Dedifferentiated amniotic fluid mesenchymal stem cell (primary cell): ENCODE measurements at regions not wholly inside any gene's neighbourhood (a gene's known extent, or its start where the extent isn't known, plus 50 kb on each side); places are given as distances from the start of the nearest gene placed in this dataset.
A peak's percentile ranks its signal among the peaks of the same experiment; 100 is the strongest.
"Not testable (repeated sequence)": the region's sequence is repeated elsewhere in the genome, so short reads cannot be mapped to it uniquely, and the experiment has no call there.

Source experiments
- DNase-seq: peaks from one replicate; pipeline ENCODE4 v3.0.0-alpha.2; 2016; ENCODE audit errors: extremely low spot score

DNA sequence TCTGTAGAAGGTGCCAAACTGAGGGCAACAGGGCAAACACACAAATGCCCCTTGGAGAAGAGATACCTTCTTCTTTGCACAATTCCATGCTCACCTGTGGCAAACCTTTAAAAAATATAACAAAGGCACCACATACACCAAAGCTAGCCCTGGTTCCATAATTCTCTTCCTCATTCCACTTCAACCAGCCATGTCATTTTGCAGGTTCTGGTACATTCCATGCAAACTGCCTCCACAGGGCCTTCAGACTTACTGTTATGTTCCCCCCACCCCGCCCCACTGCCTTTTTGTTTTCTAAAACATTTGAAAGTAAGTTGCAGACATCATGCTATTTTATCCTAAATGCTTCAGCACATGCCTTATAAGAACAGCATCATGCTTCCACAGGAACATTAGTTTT lies 269.0 kb downstream of the NSUN3 start:
- DNase-seq, result no peak

DNA sequence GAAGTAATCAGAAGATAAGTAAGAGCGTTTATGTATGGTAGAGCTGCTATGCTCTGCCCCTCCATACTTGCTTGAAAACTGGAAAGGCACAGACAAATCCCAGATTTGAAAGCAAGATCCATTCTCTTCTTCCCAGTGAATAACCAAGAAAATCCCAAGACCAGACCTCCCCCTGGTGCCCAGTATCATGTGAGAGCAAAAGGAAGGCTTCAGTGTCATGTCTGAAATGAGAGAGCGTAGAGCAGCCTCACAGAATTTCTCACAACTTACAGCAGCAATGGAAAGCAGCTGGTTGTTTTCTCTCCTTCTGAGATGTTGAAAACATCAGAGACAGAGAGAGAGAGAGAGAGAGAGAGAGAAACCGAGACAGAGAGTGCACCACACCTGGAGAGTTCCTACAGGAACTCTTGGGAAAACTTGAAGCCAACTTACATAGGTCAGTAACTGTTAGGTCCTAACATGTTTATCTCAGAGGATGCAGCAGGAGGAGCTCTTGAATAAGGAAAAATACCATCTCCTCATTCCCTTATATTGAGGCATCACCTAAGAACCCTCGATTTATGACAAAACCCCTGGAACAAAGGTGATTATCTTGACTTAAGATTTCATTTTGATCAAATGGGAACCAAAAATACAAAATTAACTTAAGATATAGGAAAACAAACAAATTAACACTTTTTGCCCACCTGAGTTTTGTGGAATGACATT lies 273.3 kb downstream of the NSUN3 start:
- peak; percentile 61 for DNase-seq

DNA sequence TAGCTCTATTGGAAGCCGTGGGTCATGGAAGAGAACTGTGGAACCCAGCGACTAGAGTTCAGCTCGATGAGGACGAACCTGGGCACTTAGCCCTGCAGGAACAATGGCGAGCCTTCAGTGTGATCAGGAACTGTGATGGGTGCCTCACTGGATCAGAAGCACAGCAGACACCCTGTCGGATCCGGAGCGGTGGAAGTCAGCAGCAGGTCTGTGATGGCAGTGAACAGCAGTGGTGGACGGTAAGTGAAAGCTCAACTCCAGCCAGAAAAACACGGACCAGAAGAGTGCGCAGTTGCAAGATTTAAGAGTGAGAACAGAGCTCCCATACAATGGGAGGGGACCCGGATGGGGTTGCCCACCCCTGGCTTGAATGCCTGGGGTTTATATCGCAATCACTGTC lies 282.2 kb downstream of the NSUN3 start:
- no peak for DNase-seq

DNA sequence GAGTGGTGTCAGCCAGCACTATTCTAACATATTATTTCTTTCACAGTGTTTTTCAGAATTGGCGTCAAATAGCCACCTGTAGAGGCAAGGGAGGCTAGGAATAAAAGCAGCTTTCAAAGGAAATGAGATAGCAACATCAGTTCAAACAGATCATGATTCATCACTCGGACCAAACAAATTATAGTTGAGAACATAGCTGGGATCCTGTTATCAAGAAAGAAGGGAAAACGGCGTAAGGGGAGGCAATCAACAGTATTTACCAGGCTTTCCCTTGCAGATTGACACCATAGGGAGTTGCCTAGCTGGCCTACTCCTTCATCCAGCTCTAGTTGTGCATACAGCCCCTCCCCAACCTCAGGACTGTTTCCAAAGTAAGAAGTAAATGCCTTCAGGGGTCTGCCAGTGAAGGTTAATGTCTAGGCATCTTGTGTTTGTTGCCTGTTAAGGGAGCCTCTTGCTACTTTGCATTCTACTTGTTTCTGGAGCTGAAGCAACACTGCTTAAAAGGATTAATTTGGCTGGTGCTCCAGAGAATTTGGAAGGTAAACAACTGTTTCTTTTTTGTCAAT lies 286.5 kb downstream of the NSUN3 start:
- DNase-seq, result no peak

DNA sequence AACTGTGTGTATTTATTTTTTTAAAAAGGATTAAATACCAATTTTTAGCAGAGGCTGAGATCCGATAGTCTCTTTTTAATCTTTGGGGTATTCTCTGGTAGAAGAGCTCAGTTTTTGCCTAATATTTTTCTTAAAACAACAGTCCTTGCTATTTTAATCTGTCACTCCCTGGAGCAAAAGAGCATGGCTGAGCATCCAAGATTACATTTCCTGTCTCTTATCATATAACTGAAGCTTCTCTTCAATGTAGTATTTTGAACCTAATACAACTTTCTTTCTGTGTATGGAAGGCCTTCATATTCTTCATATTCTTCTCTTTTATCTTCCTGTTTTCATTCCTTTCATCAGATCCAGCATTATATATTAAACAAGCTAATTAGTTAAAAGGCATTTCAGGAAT lies 293.7 kb downstream of the NSUN3 start:
- DNase-seq, result no peak

DNA sequence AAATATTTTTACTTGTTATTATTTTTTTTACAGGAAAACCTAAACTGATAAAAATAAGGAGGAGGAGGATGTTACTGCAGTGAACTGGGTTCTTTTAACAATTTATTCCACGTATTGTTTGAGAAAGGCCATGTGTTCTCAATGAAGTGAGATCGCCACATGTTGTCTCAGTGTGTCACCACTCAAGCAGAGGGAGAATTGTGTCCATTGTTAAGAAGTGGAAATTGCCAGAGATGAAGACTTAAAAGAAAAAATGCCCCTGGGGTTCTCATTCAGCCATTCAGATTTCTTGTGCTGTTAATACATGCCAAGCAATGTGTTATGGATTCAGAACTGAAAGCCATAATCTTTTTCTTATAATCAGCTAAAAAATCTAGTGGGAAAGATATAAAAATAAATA lies 297.1 kb downstream of the NSUN3 start:
- no peak for DNase-seq

DNA sequence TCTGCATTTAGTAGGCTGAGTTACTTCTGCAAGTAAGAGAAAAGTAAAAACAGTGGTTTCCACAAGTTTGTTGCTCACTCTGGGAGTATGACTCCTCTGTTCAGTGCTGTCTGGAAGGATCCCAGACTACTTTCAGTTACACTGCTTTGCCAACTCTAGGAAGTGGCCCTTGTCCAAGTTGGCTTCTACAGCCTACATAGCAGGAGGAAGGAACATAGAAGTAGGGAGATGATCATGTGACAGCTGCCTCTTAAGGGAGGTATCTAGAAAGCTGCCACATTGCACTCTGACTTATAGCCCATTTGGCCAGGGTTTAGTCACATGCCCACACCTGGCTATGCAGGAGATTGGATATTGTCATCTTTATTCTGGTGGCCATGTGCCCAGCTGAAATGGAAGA lies 298.1 kb downstream of the NSUN3 start:
- DNase-seq, result no peak

DNA sequence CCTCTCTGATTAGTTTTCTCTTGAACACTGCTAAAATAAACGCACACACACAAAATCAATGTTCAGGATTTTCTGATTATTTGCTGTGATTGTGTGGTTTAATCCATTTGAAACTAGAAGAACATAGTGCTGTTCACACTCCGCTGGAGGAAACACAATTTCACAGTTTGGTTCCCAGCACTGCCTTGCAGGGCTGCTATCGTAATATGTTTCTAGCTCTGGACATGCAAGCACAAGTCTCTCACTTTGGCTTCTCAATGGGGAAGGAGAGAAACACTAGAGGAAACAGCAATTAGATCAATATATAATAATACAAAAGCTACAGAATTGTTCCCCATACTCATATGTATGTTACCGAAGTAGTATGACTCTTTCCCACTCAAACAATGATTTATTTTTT lies 299.5 kb downstream of the NSUN3 start:
- no peak for DNase-seq

DNA sequence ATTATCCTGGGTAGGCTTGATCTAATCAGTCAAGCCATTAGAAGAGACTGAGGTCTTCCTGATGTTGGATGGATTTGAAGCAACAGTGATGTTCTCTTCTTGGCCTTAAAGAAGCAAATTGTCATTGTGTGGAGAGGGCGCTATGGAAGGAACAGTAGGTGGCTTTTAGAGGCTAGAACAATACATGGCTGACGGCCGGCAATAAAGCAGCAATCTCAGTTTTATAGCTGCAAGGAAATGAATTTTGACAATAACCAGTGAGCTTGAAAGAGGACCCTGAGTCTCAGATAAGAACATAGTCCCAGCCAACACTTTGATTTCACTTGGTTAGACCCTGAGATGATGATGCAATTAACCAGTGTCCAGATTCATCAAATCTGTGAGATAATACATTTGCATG lies 302.1 kb downstream of the NSUN3 start:
- DNase-seq, result no peak

DNA sequence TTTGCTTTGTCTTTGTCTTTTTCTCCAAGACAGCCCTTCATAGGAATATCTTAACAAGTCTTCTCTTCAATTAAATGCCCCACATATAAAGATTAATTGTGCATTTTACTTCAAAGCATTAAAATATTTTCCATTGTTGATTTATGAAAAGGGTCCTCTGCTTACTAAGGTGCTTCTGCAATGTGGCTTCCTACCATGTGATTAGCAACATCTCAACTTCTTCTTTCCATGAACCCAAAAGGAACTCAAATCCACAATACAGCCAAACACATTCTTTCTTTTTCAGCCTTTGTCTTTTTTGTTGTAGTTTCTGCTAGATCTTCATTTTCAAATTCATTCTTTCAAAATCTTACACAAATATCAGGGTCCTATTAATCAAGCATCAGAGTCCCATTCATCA lies 309.2 kb downstream of the NSUN3 start:
- no peak for DNase-seq

DNA sequence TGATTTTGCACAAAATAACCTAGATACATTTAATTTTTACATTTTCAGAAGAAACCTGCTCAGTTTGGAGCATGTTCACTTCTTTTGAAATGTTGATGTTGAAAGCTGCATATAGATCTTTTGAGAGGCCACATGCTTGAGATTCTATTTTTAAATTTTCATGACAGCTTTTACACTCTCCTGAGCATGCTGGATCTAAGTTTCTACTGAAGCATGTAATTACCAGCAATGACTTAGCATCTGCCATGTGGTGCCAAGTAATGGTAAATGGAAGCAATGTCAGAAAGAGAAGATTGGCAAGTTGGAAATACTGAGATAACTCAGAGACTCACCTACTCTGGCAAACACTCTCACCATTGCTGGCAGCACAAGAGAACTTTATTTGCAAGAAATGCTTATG lies 310.6 kb downstream of the NSUN3 start:
- no peak for DNase-seq

DNA sequence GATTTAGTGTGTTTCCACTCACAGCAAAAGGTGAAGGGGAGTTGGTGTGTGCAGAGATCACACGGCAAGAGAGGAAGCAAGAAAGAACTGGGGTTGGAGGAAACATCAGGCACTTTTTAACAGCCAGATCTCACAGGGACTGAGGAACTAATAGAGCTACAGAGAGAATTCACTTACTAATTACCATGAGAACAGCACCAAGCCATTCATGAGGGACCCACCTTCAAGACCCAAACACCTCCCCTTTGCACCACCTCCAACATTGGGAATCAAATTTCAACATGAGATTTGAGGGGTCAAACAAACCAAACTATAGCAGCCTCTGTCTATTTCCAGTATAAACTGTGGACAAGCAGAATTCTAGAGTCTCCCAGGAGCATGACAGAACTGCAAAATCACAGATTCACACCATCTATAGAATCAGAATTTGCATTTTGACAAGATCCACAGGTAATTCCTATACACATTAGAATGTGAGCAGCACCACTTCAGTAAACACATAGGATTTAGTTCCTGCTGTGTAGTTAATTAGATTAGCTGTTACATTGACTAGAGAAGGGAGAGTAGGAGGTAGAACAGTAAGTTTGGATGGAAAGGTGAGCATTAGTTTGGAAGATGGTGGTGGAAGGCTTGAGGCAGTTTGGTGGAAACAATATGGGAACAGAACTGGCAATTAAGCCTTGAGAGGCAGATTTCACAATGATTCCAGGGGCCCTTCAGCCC lies 311.7 kb downstream of the NSUN3 start:
- no peak for DNase-seq

DNA sequence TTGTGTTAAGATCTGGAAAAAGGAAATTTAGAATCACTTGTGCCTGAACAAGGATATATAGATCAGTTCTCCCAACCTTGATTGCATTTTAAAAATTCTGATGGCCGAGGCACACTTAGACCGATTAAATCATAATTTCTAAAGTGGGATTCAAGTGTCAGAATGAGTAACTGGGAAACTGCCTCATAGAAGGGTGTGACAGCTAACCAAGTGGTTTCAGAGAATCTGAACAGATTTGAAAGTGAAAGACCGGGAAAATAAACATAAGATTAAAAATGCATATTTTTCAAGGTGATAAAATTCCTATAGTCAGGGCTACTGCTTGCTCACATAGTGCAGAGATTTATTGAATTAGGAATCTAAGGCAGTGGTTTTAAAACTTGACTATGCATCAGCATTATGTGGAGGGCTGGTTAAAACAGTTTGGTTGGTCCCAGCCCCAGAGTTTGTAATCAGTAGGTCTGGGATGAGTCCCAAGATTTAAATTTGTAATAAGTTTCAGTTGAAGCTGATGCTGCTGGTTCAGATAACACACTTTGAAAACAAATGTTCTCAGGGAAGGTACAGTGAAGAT lies 314.3 kb downstream of the NSUN3 start:
- DNase-seq, result not testable (repeated sequence)

DNA sequence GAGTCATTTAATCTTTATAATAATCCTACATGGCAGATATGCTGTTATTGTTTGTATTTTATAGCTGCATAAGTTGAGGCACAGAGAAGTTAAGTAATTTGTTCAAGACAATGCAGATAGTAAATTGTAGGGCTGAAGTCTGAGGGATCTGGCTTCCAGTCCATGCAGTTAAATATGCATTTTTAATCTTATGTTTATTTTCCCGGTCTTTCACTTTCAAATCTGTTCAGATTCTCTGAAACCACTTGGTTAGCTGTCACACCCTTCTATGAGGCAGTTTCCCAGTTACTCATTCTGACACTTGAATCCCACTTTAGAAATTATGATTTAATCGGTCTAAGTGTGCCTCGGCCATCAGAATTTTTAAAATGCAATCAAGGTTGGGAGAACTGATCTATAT lies 315.0 kb downstream of the NSUN3 start:
- not testable (repeated sequence) for DNase-seq

DNA sequence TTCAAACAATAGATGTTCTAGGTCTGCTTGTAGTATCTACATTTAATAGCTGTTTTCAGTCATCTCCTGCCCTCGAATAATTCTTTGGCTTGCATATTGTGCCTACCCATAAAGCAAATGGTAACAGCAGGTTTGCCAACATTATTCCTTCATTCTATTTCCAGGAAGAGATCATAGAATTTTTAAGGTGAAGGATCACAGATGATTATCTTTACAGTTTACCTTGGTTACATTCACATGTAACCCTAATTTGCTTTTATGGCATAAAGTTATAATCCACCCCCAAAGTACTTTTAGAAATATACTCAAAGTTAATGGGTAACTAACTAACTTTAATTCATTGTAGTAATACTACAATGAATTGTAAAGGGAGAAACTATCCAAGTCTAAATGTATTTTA lies 315.5 kb downstream of the NSUN3 start:
- no peak for DNase-seq

DNA sequence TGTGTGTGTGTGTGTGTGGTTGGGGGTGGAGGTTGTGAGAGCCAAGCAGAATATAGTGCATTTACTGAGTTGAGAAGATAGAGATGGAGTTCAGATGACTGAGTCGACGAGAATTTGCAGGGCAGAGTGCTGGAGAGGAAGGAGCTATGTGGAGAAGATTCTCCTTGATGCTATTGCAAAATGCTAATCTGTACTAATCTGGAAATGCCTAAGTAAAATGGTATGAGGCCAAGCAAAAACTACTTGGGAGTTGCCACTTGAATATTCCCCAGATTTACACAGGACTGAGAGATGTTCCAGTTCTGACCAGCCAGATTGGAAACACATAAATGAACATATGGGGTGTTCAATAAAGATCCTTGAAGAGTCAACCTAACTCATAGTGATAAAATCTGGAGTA lies 316.4 kb downstream of the NSUN3 start:
- DNase-seq, result no peak

DNA sequence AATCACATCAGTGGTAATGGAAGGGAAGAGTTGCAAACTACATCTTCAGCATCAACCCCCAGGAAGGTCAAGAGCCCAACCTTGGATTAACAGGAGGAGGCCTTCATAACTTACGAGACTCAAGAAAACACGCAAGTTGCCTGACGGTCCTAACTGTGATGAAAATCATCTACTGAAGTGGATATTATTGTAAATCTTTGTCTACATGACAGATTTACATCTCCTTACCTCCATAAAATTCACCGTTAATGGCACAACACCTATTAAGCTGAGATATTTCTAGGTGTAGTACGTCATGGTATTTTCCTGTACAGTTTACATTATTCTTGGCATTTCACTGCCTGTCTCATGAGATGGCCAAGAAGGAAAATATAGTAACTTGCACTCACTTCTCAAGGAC lies 332.0 kb downstream of the NSUN3 start:
- DNase-seq, result no peak

DNA sequence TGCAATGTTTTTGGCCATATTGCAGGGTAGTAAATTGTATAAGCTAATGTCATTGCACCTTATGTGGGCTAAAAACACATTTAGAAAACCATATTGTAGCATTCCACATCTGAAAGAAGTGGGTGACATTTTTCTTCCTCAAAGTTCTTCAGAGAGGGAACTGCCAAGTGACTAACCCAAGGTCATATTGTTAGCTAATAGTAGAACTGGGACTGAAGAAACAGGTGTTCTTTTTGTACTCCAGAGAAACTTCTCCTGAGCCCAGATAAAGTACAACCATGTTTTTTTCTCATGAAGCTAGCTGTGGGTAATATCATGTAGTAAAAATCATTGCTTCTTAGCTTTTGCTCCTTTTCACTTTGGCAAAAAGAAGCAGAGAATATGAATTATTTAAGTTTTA lies 333.0 kb downstream of the NSUN3 start:
- DNase-seq, result no peak

DNA sequence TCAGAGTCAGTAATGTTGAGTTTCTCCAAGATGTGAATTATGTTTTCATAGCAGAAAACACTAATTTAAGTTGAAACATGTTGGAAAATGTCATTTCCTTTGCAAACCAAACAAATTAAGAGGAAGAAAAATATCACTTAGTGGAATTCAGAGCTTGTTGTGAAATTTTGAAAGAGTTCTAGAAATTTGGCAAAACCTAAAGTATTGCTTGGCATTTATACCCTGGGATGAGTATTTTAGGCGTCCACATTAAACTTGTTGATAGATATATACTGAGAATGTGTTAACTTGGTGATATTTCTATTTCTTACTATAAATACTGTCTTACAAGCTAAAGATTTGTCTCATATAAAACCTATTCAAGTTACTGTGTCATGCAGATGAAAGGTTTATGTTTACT lies 335.2 kb downstream of the NSUN3 start:
- no peak for DNase-seq

DNA sequence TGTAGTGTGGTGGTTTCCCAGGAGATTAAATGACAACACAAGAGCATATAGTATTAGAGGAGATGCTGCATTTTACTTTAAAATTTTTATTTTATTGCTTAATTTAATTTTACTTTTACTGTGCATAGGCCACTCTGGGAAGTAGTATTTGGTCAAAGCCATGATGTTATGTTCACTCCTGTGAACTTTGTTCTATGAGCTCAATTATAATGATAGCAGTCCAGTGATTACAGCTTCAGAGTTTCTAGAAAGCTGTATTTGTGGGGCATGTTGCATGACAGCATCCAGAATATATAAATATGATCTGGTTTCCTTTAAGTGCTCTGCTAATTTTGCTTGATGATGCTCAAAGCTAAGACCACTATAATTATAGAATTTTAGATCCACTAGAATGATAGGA lies 338.6 kb downstream of the NSUN3 start:
- no peak for DNase-seq

DNA sequence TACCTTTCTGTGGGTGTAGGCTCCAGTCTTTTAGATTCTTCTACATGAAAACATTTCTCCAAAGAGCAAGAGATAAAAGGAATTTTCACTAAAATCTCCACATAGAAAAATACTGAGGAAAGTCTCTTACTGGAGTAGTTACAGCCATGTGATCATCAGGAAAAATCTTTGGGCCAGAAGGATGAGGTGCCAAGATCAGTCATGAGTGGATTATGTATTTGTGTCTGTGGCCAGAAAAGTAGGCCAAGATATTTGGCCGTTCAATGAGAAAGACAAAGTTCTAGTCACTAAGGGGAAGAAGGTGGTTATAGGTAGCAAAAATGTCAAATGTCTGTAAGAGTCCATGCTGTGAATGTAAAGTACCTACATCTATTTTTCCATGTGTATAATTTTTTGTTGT lies 339.3 kb downstream of the NSUN3 start:
- DNase-seq, result no peak

DNA sequence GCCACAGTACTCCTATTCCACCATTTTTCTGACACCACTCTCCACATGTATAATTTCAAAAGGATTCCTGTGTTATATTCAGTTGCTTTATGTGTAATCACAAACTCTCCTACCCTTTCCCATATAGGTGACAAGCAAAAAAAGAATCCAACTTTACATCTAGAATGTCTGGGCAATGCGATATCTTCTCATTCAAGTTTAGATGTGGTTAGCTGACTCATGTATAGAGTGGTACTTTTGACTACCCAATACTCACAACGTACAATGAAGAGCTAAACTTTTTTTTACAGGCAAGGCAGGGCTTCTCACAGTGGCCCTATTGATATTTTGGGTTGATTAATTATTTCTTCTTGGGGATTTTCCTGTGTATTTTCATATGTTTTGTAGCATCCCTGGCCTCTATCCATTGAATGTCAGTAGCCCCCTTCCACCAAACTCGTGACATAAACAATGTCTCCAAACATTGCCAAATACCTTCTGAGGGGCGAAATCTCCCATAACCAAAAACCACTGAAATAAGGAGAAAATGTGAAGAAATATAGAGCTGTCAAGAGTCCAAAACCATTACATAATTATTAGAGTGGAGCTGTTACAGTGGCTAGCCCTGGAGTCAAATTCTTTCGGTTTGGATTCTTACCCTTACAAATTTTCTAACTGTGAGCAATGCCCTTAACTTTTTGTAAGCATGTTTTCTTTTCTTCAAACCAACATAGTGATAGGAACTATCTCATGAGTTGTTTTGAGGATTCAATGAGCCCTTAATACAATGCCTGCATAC lies 342.6 kb downstream of the NSUN3 start:
- DNase-seq, result no peak
